IMR-90 (cell line): ENCODE measurements at regions not wholly inside any gene's neighbourhood (a gene's known extent, or its start where the extent isn't known, plus 50 kb on each side); places are given as distances from the start of the nearest gene placed in this dataset.

Experiments used
- ATAC-seq: fragments of 200-7000 bp; cut with Tn5 transposase; 2 replicates; pipeline ENCODE4 v1.9.1; 2020; ENCODE audit warnings: low read depth, mild to moderate bottlenecking, moderate library complexity
- BruUV-seq: library from RNA; stranded (reverse); fragments of 400-500 nt; replicated peaks from 2 replicates; lab custom pipeline; 2021; lab: Mats Ljungman, UMichigan
- CTCF ChIA-PET: fragments of 300-600 bp; formaldehyde crosslinking; extraction: SDS; loops from one replicate; lab custom pipeline; 2021; ENCODE audit warnings: antibody characterized with exemption; lab: Yijun Ruan, JAX
- POLR2A ChIA-PET: fragments of 300-600 bp; sonication (Branson Sonifier 250); formaldehyde crosslinking; loops from one replicate; lab custom pipeline; 2022; ENCODE audit warnings: antibody characterized with exemption; ENCODE audit not compliant: unreplicated experiment; lab: Charles Lee
- DNase-seq: peaks from one replicate; pipeline ENCODE4 v3.0.0; 2013
- H2AFZ ChIP-seq: replicated peaks from 2 replicates; pipeline ENCODE3; 2013; ENCODE audit warnings: low read length, mild to moderate bottlenecking; ENCODE audit not compliant: poor library complexity
- H2AK5ac ChIP-seq: 2 replicates; pipeline ENCODE4 v1.6.1; 2013; ENCODE audit warnings: low read depth, low read length, inconsistent platforms
- H2AK9ac ChIP-seq: replicated peaks from 2 replicates; pipeline ENCODE3; 2013; ENCODE audit warnings: mild to moderate bottlenecking, low read depth, low read length, moderate library complexity; ENCODE audit not compliant: poor library complexity
- H2BK120ac ChIP-seq: 2 replicates; pipeline ENCODE4 v1.6.1; 2013; ENCODE audit warnings: low read depth, low read length, inconsistent platforms
- H2BK15ac ChIP-seq: 3 replicates; pipeline ENCODE4 v1.6.1; 2013; ENCODE audit warnings: low read depth, low read length, inconsistent platforms
- H2BK20ac ChIP-seq: 2 replicates; pipeline ENCODE4 v1.6.1; 2013; ENCODE audit warnings: low read depth, mild to moderate bottlenecking, inconsistent platforms, low read length, moderate library complexity
- H2BK5ac ChIP-seq: 2 replicates; pipeline ENCODE4 v1.6.1; 2013; ENCODE audit warnings: mild to moderate bottlenecking, low read depth, low read length, inconsistent platforms; ENCODE audit not compliant: poor library complexity, severe bottlenecking
- H3K14ac ChIP-seq: replicated peaks from 2 replicates; pipeline ENCODE4 v1.6.1; 2013; ENCODE audit warnings: low read depth, low read length, inconsistent platforms
- H3K18ac ChIP-seq: 2 replicates; pipeline ENCODE4 v1.6.1; 2013; ENCODE audit warnings: low read depth, low read length, control low read depth
- H3K23ac ChIP-seq: 2 replicates; pipeline ENCODE4 v1.6.1; 2013; ENCODE audit warnings: low read depth, low read length, inconsistent platforms
- H3K27ac ChIP-seq: 2 replicates; pipeline ENCODE4 v1.5.1; 2013; ENCODE audit warnings: mild to moderate bottlenecking, control low read depth, low read length; ENCODE audit not compliant: insufficient read depth
- H3K27me3 ChIP-seq: 2 replicates; pipeline ENCODE4 v1.6.1; 2013; ENCODE audit warnings: low read length; ENCODE audit not compliant: control insufficient read depth, insufficient read depth
- H3K36me3 ChIP-seq: 2 replicates; pipeline ENCODE4 v1.6.1; 2013; ENCODE audit warnings: low read length, mixed read lengths; ENCODE audit not compliant: control insufficient read depth, insufficient read depth
- H3K4ac ChIP-seq: 2 replicates; pipeline ENCODE4 v1.6.1; 2013; ENCODE audit warnings: low read depth, low read length, inconsistent platforms
- H3K4me1 ChIP-seq: 2 replicates; pipeline ENCODE4 v1.6.1; 2013; ENCODE audit warnings: low read length, mixed read lengths; ENCODE audit not compliant: control insufficient read depth, insufficient read depth
- H3K4me2 ChIP-seq: 2 replicates; pipeline ENCODE4 v1.6.1; 2013; ENCODE audit warnings: low read depth, mild to moderate bottlenecking, control low read depth, low read length, moderate library complexity
- H3K4me3 ChIP-seq: 2 replicates; pipeline ENCODE4 v1.5.1; 2013; ENCODE audit warnings: low read depth, mild to moderate bottlenecking, control low read depth, low read length, moderate library complexity; ENCODE audit not compliant: insufficient read depth
- H3K56ac ChIP-seq: 2 replicates; pipeline ENCODE4 v1.6.1; 2013; ENCODE audit warnings: low read length, inconsistent platforms; ENCODE audit not compliant: insufficient read depth; ENCODE audit errors: extremely low read depth
- H3K79me1 ChIP-seq, 2 experiments: 2 replicates each; pipeline ENCODE4 v1.6.1; 2013; ENCODE audit warnings: low read length in 2 of 2, inconsistent platforms in 1 of 2, low read depth in 1 of 2
- H3K9ac ChIP-seq: 2 replicates; pipeline ENCODE4 v1.6.1; 2013; ENCODE audit warnings: low read depth, low read length, control low read depth
- H3K9me1 ChIP-seq: 2 replicates; pipeline ENCODE4 v1.6.1; 2013; ENCODE audit warnings: low read length, inconsistent platforms; ENCODE audit not compliant: insufficient read depth
- H3K9me3 ChIP-seq: 2 replicates; pipeline ENCODE4 v1.6.1; 2013; ENCODE audit warnings: low read length; ENCODE audit not compliant: control insufficient read depth, insufficient read depth
- H4K20me1 ChIP-seq: 2 replicates; pipeline ENCODE4 v1.6.1; 2013; ENCODE audit warnings: low read length, inconsistent platforms; ENCODE audit not compliant: insufficient read depth
- H4K5ac ChIP-seq: 2 replicates; pipeline ENCODE4 v1.6.1; 2013; ENCODE audit warnings: mild to moderate bottlenecking, low read depth, low read length, control low read depth
- H4K8ac ChIP-seq, 2 experiments: 2 replicates each; pipeline ENCODE4 v1.6.1; 2013; ENCODE audit warnings: low read depth in 2 of 2, low read length in 2 of 2, control low read depth in 1 of 2, inconsistent platforms in 1 of 2
- H4K91ac ChIP-seq: 2 replicates; pipeline ENCODE4 v1.6.1; 2013; ENCODE audit warnings: low read depth, low read length, inconsistent platforms; ENCODE audit not compliant: insufficient read depth
- FOS ChIP-seq: fragments of 150-350 bp; IDR thresholded peaks from 2 replicates; pipeline ENCODE4 v1.6.1; 2016; ENCODE audit warnings: low read depth, low read length
- MAFK ChIP-seq: IDR thresholded peaks from 2 replicates; pipeline ENCODE4 v1.6.1; 2012; ENCODE audit warnings: low read depth, low read length, improper control_type of control experiment
- RCOR1 ChIP-seq: IDR thresholded peaks from 2 replicates; pipeline ENCODE4 v1.6.1; 2012; ENCODE audit warnings: mild to moderate bottlenecking, low read length, improper control_type of control experiment; ENCODE audit not compliant: insufficient replicate concordance
- SMC3 ChIP-seq: fragments of 150-350 bp; IDR thresholded peaks from 2 replicates; pipeline ENCODE4 v1.6.1; 2016; ENCODE audit warnings: low read depth, mild to moderate bottlenecking, antibody characterized with exemption, low read length, moderate library complexity
- WGBS, 2 experiments: methylation state at CpG; one replicate each; pipeline versions ENCODE4 v1.1.5 to v1.1.7; 2013; ENCODE audit warnings: missing lambda C conversion rate in 2 of 2; ENCODE audit not compliant: insufficient read length in 1 of 2; ENCODE audit errors: extremely low coverage in 2 of 2; 5-methylcytosine and 5-hydroxymethylcytosine counted together
- dilution Hi-C: fragments of 300-500 bp; cut with HindIII; formaldehyde crosslinking; loops from one replicate; pipeline ENCODE4 v1.14.3; 2018; ENCODE audit warnings: low sequenced_read_pairs; ENCODE audit not compliant: unreplicated experiment
- in situ Hi-C: fragments of 300-500 bp; cut with MboI; formaldehyde crosslinking; loops from 3 replicates; pipeline ENCODE4 v1.14.3; 2019; ENCODE audit warnings: low sequenced_read_pairs, inconsistent platforms, mixed read lengths
- intact Hi-C: fragments of 100-400 bp; cut with micrococcal nuclease; formaldehyde crosslinking; loops from 2 replicates; pipeline ENCODE4 v1.10.0; 2022

- ATAC-seq = no peak
Measured at GRCh38 chr20:40568200-40568599, 120.8 kb downstream of the MAFB start.

More at GRCh38 chr20:40568200-40568599, 120.8 kb downstream of the MAFB start:
- H3K56ac ChIP-seq = no peak overlapping the region
- no peak for TF ChIP-seq SMC3
- no peak for TF ChIP-seq RCOR1
- TF ChIP-seq FOS = no peak
- no peak for TF ChIP-seq MAFK
- in situ Hi-C loops (no loop called here), intact Hi-C loops (no loop called here), dilution Hi-C loops (no loop called here)
- ChIA-PET POLR2A (no interaction called here), CTCF (no interaction called here)
- H2BK15ac ChIP-seq = no peak overlapping the region
- H4K8ac ChIP-seq = no peak overlapping the region
- H3K9ac ChIP-seq = no peak overlapping the region
- H4K5ac ChIP-seq = no peak overlapping the region
- H2BK20ac ChIP-seq = no peak overlapping the region
- H3K4me1 ChIP-seq = no peaks in the 10 kb centered on the region
- peak overlapping the region; percentile 50 for H2AK9ac ChIP-seq
- H3K18ac ChIP-seq = no peak overlapping the region
- DNase-seq = no peak
- no peak overlapping the region for H2AK5ac ChIP-seq
- no peak overlapping the region for H3K23ac ChIP-seq
- no peaks in the 10 kb centered on the region for H3K9me3 ChIP-seq
- no peak overlapping the region for H2BK5ac ChIP-seq
- H3K79me1 ChIP-seq = no peaks in the 10 kb centered on the region
- H3K4me2 ChIP-seq = no peak overlapping the region
- no peaks in the 10 kb centered on the region for H3K27me3 ChIP-seq
- no TSS peak for BruUV-seq
- no peak overlapping the region for H2BK120ac ChIP-seq
- no peak overlapping the region for H3K4ac ChIP-seq
- no peaks in the 10 kb centered on the region for H3K9me1 ChIP-seq
- H4K20me1 ChIP-seq = no peaks in the 10 kb centered on the region
- H3K4me3 ChIP-seq = no peak overlapping the region
- H3K14ac ChIP-seq = no peak overlapping the region
- WGBS, 2 experiments = 38% methylated on average over 2 of the region's 3 CpGs; no CpG with 5 or more reads in 1 of the 2 experiments
- no peak overlapping the region for H2AFZ ChIP-seq
- no peak overlapping the region for H4K91ac ChIP-seq
- no peaks in the 10 kb centered on the region for H3K36me3 ChIP-seq
- H3K27ac ChIP-seq = no peak overlapping the region
